Memory B cell (primary cell): ENCODE measurements at regions not wholly inside any gene's neighbourhood (a gene's known extent, or its start where the extent isn't known, plus 50 kb on each side); places are given as distances from the start of the nearest gene placed in this dataset.

Experiments used
- ATAC-seq: fragments of 150-1000 bp; cut with Tn5 transposase; 2 replicates; pipeline ENCODE4 v1.10.0; 2021; ENCODE audit warnings: low read depth, mild to moderate bottlenecking, moderate library complexity
- DNase-seq, 2 donors: peaks; one replicate each; pipeline ENCODE4 v3.0.0; 2022; ENCODE audit warnings: low spot score in 2 of 2
- H3K27ac Mint-ChIP-seq: one replicate; pipeline ENCODE4 v1.8.0; 2022; ENCODE audit warnings: mild to moderate bottlenecking, moderate library complexity, mixed read lengths
- H3K27me3 Mint-ChIP-seq: one replicate; pipeline ENCODE4 v1.8.0; 2022; ENCODE audit warnings: mixed read lengths
- H3K36me3 Mint-ChIP-seq: one replicate; pipeline ENCODE4 v1.8.0; 2022; ENCODE audit warnings: mild to moderate bottlenecking, mixed read lengths
- H3K4me1 Mint-ChIP-seq: one replicate; pipeline ENCODE4 v1.8.0; 2022; ENCODE audit warnings: mixed read lengths
- H3K4me3 Mint-ChIP-seq: one replicate; pipeline ENCODE4 v1.8.0; 2022; ENCODE audit warnings: mild to moderate bottlenecking, moderate library complexity, mixed read lengths
- H3K9me3 Mint-ChIP-seq: one replicate; pipeline ENCODE4 v1.8.0; 2022; ENCODE audit warnings: mixed read lengths

DNA sequence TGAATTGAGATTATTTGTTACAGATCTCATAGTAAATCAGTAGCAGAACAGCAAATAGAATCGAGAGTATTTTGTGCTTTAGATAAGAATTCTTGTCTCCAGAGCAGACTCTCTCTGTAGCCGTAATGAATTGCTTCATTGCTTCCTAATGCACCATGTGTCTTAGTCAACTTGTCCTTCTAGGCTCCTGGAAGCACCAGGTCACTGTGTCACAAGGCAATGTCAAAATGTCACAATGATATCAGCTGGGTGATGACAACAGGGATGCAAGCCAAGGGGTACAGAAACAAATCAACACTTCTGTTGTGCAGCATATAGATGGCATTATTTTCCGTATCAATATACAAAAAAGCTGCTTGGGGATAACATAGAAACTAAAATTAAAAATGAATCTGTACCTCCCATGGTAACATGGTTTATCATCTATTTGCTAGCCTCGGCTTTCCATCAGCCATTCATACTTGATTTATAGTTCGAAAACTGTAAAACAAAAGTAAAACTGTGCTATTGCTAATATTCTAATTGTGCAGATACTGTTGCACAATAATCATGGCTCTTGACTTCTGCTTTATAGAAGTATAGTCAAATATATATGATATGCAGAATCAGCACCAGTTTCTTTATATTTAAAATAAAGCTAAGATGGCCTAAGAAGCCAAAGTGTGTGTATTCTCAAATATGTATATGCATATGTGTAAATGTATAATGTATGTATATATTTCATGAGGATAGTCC, 435.9 kb upstream of the TLE4 start:
- Mint-ChIP-seq H3K4me1 (peaks cover 4% of the 10 kb centered on the region), H3K9me3 (no peaks in the 10 kb centered on the region), H3K27me3 (no peaks in the 10 kb centered on the region), H3K27ac (no peak overlapping the region), H3K36me3 (no peaks in the 10 kb centered on the region), H3K4me3 (no peak overlapping the region)
- DNase-seq (no peak), ATAC-seq (no peak)

DNA sequence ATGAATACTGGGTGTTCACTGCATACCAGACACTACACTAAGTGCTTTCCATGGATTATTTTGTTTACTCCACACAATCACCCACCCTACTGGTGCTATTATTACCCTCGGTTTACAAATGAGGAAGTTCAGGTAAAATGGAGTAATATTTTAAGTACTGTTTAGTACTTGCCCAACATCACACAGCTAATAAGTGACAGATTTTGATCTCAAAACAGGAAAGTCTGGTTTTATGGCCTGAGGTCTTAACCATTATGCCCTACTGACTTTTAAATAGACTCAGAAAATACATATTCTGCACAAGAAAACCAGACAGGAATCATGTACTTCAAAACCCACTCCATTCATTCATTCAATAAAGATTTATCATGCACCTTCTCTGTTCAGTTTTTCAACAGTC, 431.0 kb upstream of the TLE4 start:
- H3K27me3 Mint-ChIP-seq = peaks cover 1% of the 10 kb centered on the region

DNA sequence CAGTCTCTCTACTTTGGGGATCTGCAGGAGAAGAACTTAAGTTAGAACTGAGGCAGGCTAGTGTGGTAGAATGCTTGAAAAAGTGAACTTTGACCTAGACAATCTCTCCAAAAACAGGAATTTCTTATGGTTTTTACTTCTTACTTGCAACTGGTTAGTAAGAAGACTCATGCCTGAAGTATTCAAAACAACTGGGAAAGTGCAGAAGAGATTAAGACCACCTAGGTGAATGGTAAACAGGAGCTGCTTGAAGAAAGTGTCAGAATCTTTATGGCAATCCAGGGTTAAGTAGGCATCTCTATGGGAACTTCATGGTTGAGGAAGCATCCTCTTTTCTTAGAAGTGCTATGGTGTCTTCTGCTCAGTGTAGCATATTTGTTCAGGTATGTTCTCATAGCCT, 428.6 kb upstream of the TLE4 start:
- Mint-ChIP-seq H3K27ac (no peak overlapping the region), H3K4me1 (peaks cover 5% of the 10 kb centered on the region), H3K36me3 (no peaks in the 10 kb centered on the region), H3K4me3 (no peak overlapping the region), H3K9me3 (no peaks in the 10 kb centered on the region), H3K27me3 (peaks cover 4% of the 10 kb centered on the region)
- no peak for ATAC-seq
- DNase-seq = no peak

More for the DNA sequence above, 431.0 kb upstream of the TLE4 start:
- DNase-seq = no peak
- ATAC-seq = no peak
- no peak overlapping the region for H3K4me3 Mint-ChIP-seq
- no peaks in the 10 kb centered on the region for H3K9me3 Mint-ChIP-seq
- H3K36me3 Mint-ChIP-seq = no peaks in the 10 kb centered on the region
- peaks cover 5% of the 10 kb centered on the region for H3K4me1 Mint-ChIP-seq
- H3K27ac Mint-ChIP-seq = no peak overlapping the region

DNA sequence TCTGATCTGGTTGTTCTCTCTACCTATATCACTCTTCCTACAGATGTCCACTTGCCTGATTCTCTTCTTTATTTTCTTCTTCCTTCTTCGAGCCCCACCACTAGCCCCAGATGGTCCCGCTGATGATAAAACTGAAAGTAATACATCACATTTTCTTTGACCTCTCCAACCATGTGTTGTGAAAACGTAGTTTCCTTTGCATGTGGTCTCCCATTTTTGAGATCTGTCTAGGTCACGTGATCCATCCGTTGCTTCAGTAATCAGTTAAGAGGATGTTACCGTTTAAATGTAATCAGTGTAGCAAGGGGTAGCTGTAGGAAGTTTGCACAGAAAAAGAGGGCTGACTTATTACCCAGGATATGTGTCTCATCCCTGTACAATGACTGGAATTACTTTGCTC, 426.3 kb upstream of the TLE4 start:
- Mint-ChIP-seq H3K9me3 (no peaks in the 10 kb centered on the region), H3K27ac (no peak overlapping the region), H3K4me1 (peaks cover 5% of the 10 kb centered on the region), H3K36me3 (no peaks in the 10 kb centered on the region), H3K4me3 (no peak overlapping the region), H3K27me3 (peaks cover 4% of the 10 kb centered on the region)
- no peak for ATAC-seq
- no peak for DNase-seq

DNA sequence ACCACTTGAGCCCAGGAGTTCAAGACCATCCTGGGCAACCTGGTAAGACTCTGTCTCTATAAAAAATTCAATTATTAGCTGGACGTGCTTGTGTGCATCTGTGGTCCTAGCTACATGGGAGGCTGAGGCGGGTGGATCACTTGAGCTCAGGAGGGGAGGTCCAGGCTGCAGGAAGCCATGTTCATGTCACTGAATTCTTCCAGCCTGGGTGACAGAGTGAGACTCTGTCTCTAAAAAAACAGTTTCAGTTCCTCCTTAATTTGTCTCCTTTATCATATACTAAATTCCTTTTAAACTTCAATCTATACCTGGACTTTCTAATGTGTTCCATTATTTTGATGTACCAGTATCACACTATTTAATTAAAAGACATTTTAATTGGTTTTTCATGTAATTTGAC, 422.2 kb upstream of the TLE4 start:
- no peaks in the 10 kb centered on the region for H3K9me3 Mint-ChIP-seq
- ATAC-seq (peak; percentile 21), DNase-seq (no peak)
- H3K4me3 Mint-ChIP-seq = no peak overlapping the region
- peaks cover 3% of the 10 kb centered on the region for H3K4me1 Mint-ChIP-seq
- H3K36me3 Mint-ChIP-seq = no peaks in the 10 kb centered on the region
- H3K27me3 Mint-ChIP-seq = peaks cover 4% of the 10 kb centered on the region
- no peak overlapping the region for H3K27ac Mint-ChIP-seq

DNA sequence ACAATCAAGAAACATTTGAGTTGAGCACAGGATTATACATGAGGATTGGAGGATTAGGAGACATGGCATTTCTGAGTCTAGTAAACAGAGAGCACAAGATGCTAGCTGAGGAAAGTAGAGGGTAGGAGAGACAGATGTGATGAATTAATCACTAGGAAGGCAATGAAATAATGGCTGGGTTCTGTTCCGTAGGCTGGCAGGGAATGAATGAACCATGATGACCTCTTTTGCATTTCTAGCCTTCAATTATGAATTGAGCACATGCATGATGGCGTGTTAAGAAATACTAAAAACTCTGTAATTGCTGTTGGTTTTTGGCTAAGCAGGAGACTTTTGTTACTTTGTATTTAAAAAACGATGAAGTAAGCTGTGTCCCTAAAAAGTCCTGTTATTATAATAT, 420.0 kb upstream of the TLE4 start:
- H3K27ac Mint-ChIP-seq = no peak overlapping the region
- ATAC-seq (no peak), DNase-seq (no peak)

DNA sequence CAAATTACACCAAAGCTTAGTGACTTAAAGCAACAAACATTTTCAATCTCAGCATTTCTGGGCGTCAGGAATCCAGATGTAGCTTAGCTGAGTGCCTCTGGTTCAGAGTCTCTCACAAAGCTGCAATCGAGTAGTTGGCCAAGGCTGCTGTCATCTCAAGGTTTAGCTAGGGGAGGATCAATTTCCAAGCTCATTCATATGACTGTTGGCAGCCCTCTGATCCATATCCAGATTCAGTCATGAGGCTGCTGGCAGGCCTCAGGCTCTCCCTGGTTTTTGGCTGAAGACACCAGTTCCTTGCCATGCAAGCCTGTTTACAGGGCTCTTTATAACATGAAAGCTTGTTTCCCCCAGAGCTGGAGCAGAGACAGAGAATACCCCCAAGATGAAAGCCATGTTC, 419.5 kb upstream of the TLE4 start:
- Mint-ChIP-seq H3K27me3 (peaks cover 4% of the 10 kb centered on the region), H3K27ac (no peak overlapping the region), H3K9me3 (no peaks in the 10 kb centered on the region), H3K36me3 (no peaks in the 10 kb centered on the region), H3K4me1 (peaks cover 3% of the 10 kb centered on the region), H3K4me3 (no peak overlapping the region)
- ATAC-seq (no peak), DNase-seq (no peak)

More for the DNA sequence above, 420.0 kb upstream of the TLE4 start:
- Mint-ChIP-seq H3K36me3 (no peaks in the 10 kb centered on the region), H3K9me3 (no peaks in the 10 kb centered on the region), H3K4me1 (peaks cover 3% of the 10 kb centered on the region), H3K27me3 (peaks cover 4% of the 10 kb centered on the region), H3K4me3 (no peak overlapping the region)

DNA sequence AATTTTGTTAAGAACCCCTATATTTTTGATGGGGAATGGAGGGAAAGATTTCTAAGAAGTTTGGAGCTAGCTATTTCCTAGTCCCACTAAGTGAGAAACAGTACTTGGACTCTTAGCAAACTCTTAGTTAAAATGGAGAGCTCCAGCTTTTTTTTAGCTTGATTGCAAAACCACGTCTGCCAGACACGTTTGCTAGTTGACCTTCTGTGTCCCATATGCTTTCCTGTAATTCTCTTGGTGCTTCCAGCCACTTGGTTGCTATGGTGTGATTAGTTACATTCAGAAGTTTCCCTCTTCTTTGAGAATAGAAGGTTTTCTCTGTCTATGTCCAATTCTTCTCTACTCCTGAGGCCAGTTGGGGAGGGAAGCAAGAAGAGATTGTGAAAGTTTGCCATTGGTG, 417.0 kb upstream of the TLE4 start:
- H3K36me3 Mint-ChIP-seq = no peaks in the 10 kb centered on the region
- no peak overlapping the region for H3K4me3 Mint-ChIP-seq
- ATAC-seq (no peak), DNase-seq (no peak)
- H3K27ac Mint-ChIP-seq = no peak overlapping the region
- no peaks in the 10 kb centered on the region for H3K9me3 Mint-ChIP-seq
- peaks cover 3% of the 10 kb centered on the region for H3K4me1 Mint-ChIP-seq
- peaks cover 3% of the 10 kb centered on the region for H3K27me3 Mint-ChIP-seq

DNA sequence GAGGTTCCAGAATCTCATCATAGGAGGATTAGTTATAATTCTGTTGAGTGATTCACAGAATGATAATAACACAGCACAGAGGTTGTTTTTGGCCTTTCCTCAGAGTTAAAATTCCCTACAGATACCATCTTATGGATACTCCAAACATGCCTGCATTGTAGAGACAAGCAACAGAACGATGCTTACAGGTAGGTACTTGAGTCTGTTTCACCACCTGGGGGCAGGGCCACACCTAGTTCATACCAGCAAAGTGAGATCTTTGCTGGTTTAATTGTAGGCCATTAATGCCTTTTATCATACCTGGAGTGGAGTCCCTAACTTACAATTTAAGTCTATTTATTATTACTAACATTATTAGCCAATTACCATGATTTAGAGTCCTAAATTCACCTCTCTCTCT, 416.5 kb upstream of the TLE4 start:
- Mint-ChIP-seq H3K27ac (no peak overlapping the region), H3K4me3 (no peak overlapping the region), H3K9me3 (no peaks in the 10 kb centered on the region), H3K4me1 (peaks cover 3% of the 10 kb centered on the region), H3K27me3 (peaks cover 3% of the 10 kb centered on the region), H3K36me3 (no peaks in the 10 kb centered on the region)
- DNase-seq (no peak), ATAC-seq (no peak)

DNA sequence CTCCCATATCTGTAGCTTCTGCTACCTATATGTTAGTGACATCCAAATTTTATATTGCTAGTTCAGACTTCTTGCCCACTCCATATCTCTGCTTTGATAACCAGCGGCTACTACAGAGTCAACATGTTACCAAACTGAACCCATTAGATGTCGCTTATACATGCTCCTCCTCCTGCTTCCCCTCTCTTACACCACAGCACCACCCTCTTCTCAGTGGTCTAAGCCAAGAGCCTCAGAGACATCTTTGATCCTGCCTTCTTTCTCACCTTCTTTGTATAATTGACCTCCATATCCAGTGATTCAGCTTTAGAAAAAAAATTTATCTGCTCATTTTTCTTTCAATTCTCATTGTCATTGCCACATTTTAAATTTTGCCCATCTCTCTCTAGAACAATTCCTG, 408.2 kb upstream of the TLE4 start:
- no peak overlapping the region for H3K27ac Mint-ChIP-seq
- no peaks in the 10 kb centered on the region for H3K9me3 Mint-ChIP-seq
- ATAC-seq (no peak), DNase-seq (no peak)
- H3K36me3 Mint-ChIP-seq = no peaks in the 10 kb centered on the region
- no peak overlapping the region for H3K4me3 Mint-ChIP-seq
- H3K27me3 Mint-ChIP-seq = peaks cover 6% of the 10 kb centered on the region
- H3K4me1 Mint-ChIP-seq = peaks cover 3% of the 10 kb centered on the region

DNA sequence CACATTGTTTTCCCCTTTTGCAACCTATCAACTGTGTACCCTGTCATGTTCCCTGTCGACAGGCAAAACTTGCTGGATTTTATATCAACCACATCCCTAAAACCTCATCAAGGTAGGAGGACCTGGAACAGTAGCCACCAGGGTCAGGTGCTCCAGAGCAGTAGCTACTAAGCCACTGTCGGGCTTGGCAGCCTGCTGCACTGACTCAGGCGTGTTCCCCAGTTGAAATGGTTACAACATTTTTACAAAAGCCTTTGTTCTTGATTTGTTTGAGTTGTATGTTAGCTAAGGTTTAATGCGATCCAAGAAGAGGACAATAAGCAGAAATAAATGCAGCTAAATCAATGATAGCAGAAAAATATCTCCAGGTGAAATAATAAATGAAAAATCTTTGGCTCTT, 407.4 kb upstream of the TLE4 start:
- Mint-ChIP-seq H3K27ac (no peak overlapping the region), H3K4me1 (peaks cover 3% of the 10 kb centered on the region)
- ATAC-seq = no peak

DNA sequence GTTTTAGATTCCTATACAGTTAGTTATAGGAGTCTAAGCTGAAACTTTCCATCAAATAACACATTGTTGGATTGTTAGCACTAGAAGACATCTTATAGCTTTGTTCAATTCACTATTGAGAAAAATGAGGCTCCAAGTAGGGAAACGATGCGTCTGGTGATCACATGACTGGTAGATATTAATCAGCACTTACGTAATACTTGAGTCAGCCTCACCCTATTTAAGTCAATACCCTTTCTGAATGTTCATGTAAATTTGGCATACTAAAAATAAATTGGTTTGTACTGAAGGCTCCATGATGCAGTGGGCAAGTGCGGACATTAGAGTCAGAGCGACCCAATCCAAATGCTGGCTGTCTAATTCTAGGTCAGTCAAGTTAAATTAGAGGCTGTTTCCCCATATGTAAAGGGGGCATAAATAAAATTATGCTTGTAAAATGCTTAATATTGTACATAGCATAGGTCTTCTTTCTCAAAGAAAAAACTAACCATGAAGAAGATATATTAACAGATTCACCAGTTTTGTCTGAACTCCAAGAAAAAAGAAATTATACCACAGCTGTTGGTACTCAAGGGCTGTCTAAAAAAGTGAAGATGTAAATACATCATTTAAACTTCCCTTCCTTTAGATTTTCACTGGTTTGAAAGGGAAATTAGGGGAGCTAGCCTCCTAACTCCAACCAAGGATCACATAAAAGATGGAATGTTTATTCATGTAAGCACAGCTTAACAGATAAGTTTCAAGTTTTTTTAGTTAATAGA, 406.6 kb upstream of the TLE4 start:
- Mint-ChIP-seq H3K4me3 (no peak overlapping the region), H3K9me3 (peaks cover 3% of the 10 kb centered on the region), H3K36me3 (no peaks in the 10 kb centered on the region), H3K4me1 (peaks cover 3% of the 10 kb centered on the region), H3K27me3 (peaks cover 6% of the 10 kb centered on the region), H3K27ac (no peak overlapping the region)
- no peak for ATAC-seq
- DNase-seq = no peak

More for the DNA sequence above, 407.4 kb upstream of the TLE4 start:
- peaks cover 6% of the 10 kb centered on the region for H3K27me3 Mint-ChIP-seq
- no peak for DNase-seq
- H3K9me3 Mint-ChIP-seq = no peaks in the 10 kb centered on the region
- no peak overlapping the region for H3K4me3 Mint-ChIP-seq
- no peaks in the 10 kb centered on the region for H3K36me3 Mint-ChIP-seq

DNA sequence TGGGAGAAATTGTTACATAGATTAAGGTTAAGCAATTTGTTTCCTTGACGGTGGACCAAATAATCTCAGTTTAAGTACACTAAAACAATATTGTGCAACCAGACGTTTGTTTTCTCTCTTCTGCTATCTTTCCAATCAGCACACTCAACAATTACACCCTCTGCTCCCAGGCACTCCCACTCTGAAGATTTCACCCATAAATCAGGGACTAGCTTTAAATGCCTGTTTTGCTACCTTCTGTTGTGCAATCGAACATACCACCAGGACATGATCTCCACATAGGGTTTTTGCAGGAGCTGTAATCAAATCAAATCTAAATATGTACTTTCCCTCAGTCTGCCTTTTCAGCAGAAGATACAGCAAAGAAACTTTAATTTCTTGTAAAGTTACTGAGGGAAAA, 405.8 kb upstream of the TLE4 start:
- ATAC-seq = no peak
- H3K4me3 Mint-ChIP-seq = no peak overlapping the region
- H3K27me3 Mint-ChIP-seq = peaks cover 6% of the 10 kb centered on the region
- peaks cover 5% of the 10 kb centered on the region for H3K9me3 Mint-ChIP-seq
- no peak overlapping the region for H3K27ac Mint-ChIP-seq
- H3K4me1 Mint-ChIP-seq = peaks cover 3% of the 10 kb centered on the region
- H3K36me3 Mint-ChIP-seq = no peaks in the 10 kb centered on the region
- no peak for DNase-seq

DNA sequence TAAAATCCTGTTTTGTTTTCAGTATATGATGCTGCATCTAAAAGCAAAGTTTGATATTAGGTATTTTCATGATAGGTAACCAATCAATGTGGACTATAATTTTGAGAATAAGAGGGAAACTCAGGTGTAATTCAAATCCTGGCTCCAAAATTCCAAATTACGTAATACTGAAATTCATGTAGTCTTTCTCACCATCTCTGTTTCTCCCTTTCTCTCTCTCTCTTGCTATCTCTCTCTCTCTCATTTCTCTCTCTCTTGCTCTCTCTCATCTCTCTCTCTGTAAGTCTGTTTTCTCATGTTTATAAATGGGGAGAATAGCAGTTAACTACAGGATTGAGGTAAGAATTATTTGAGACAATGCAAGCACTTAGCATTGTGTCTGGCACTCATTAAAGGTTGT, 401.1 kb upstream of the TLE4 start:
- peaks cover 2% of the 10 kb centered on the region for H3K27me3 Mint-ChIP-seq
- no peaks in the 10 kb centered on the region for H3K4me1 Mint-ChIP-seq
- H3K27ac Mint-ChIP-seq = no peak overlapping the region
- DNase-seq = no peak
- H3K4me3 Mint-ChIP-seq = no peak overlapping the region
- no peaks in the 10 kb centered on the region for H3K36me3 Mint-ChIP-seq
- H3K9me3 Mint-ChIP-seq = peaks cover 7% of the 10 kb centered on the region
- ATAC-seq = no peak

DNA sequence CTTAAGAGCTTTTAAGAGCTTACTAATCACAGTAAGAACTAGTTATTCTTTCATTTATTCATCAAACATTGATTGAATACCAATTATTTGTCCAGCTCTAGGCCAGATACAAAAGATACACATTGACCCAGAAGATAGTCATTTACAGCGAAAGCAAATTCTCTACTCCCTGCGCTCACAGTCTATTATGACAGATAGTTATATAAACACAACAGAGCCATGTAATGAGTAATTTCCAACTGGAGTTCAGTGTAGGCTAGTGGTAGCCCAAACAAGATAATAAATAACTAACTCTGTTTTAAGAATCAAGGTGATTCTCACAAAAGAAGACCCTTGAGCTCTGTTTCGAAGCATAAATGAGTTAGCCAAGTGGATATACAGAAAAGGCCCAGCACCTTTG, 397.8 kb upstream of the TLE4 start:
- Mint-ChIP-seq H3K36me3 (no peaks in the 10 kb centered on the region), H3K27ac (no peak overlapping the region), H3K27me3 (no peaks in the 10 kb centered on the region), H3K4me1 (no peaks in the 10 kb centered on the region), H3K4me3 (no peak overlapping the region), H3K9me3 (peaks cover 7% of the 10 kb centered on the region)
- no peak for ATAC-seq
- no peak for DNase-seq
